SU-DHL-6 (cell line): ENCODE measurements at regions not wholly inside any gene's neighbourhood (a gene's known extent, or its start where the extent isn't known, plus 50 kb on each side); places are given as distances from the start of the nearest gene placed in this dataset.

Experiments
- H2AFZ ChIP-seq: fragments of 200-600 bp; sonication (generic); 2 replicates; pipeline ENCODE4 v1.6.1; 2014; ENCODE audit warnings: low read depth, mild to moderate bottlenecking, moderate library complexity, mixed read lengths, antibody characterized with exemption, low read length; ENCODE audit not compliant: severe bottlenecking
- H3F3A ChIP-seq: fragments of 200-600 bp; shearing (Covaris generic); 2 replicates; pipeline ENCODE4 v1.6.0; 2016; ENCODE audit warnings: antibody characterized with exemption, mild to moderate bottlenecking; ENCODE audit not compliant: insufficient read depth
- H3K27ac ChIP-seq: fragments of 200-600 bp; sonication (generic); 2 replicates; pipeline ENCODE4 v1.5.1; 2016; ENCODE audit warnings: low read depth, mild to moderate bottlenecking, low read length, moderate library complexity, mixed read lengths
- H3K27me3 ChIP-seq: fragments of 200-600 bp; sonication (generic), shearing (Covaris generic); 2 replicates; pipeline ENCODE4 v1.6.0; 2014; ENCODE audit warnings: mild to moderate bottlenecking, low read length
- H3K36me3 ChIP-seq: fragments of 200-600 bp; sonication (generic); 2 replicates; pipeline ENCODE4 v1.6.1; 2014; ENCODE audit warnings: mild to moderate bottlenecking, low read length, mixed read lengths
- H3K4me2 ChIP-seq: fragments of 300-600, 200-600 bp; shearing (Covaris generic), sonication (generic); 2 replicates; pipeline ENCODE4 v1.6.0; 2014; ENCODE audit warnings: low read length, low read depth, mild to moderate bottlenecking; ENCODE audit not compliant: poor library complexity, severe bottlenecking
- H3K4me3 ChIP-seq: fragments of 200-600 bp; sonication (generic); 2 replicates; pipeline ENCODE4 v1.5.1; 2014; ENCODE audit warnings: antibody characterized with exemption, low read length, mild to moderate bottlenecking, mixed read lengths; ENCODE audit not compliant: insufficient read depth, poor library complexity, severe bottlenecking
- H3K79me2 ChIP-seq: fragments of 200-600 bp; sonication (generic); 2 replicates; pipeline ENCODE4 v1.6.1; 2014; ENCODE audit warnings: mild to moderate bottlenecking, low read length, moderate library complexity; ENCODE audit not compliant: insufficient read depth
- H3K9ac ChIP-seq: fragments of 200-600 bp; sonication (generic); 2 replicates; pipeline ENCODE4 v1.7.0; 2014; ENCODE audit warnings: mild to moderate bottlenecking, low read length
- H3K9me2 ChIP-seq: fragments of 200-600 bp; sonication (generic); replicated peaks from 2 replicates; pipeline ENCODE4 v1.6.1; 2014; ENCODE audit warnings: low read length; ENCODE audit not compliant: insufficient read depth
- H3K9me3 ChIP-seq: fragments of 200-600 bp; sonication (generic); 2 replicates; pipeline ENCODE4 v1.6.1; 2014; ENCODE audit warnings: low read length, mixed read lengths; ENCODE audit not compliant: insufficient read depth
- H4K20me1 ChIP-seq: fragments of 200-600 bp; sonication (generic); 2 replicates; pipeline ENCODE4 v1.6.1; 2014; ENCODE audit warnings: low read depth, mild to moderate bottlenecking, antibody characterized with exemption, low read length, moderate library complexity, mixed read lengths
- CTCF ChIP-seq: fragments of 200-600 bp; sonication (generic); IDR thresholded peaks from one replicate; pipeline ENCODE4 v1.5.1; 2017; ENCODE audit warnings: antibody characterized with exemption, mild to moderate bottlenecking, low read length, moderate library complexity; ENCODE audit not compliant: insufficient read depth, poor library complexity, severe bottlenecking
- EZH2phosphoT487 ChIP-seq: fragments of 200-600 bp; sonication (generic), shearing (Covaris generic); conservative IDR thresholded peaks from 2 replicates; pipeline ENCODE4 v1.6.1; 2018; ENCODE audit warnings: mild to moderate bottlenecking, antibody characterized with exemption, low read length, moderate library complexity, mixed read lengths

DNA sequence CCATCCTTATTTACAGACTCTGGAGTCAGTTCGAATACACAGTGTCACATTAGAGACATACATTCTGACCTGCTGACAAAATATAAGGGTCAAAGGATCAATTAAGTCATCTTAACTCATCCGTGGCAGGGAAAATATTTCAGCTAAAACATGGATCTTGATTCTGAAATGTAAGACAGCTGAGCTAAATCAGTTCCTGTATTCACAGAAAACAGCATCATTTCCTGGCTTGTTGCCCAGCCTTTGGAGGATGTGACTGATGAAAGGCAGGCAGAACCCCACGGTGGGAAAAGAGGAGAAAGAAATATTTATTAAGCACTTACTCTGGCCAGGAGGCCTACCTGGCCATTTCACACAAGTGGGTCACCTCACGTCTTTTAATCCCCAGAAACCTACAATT, 101.9 kb downstream of the GAS2L3 start:
- no peaks in the 10 kb centered on the region for H4K20me1 ChIP-seq
- H3K9me3 ChIP-seq: no peaks in the 10 kb centered on the region
- no peak overlapping the region for H3K9ac ChIP-seq
- no peaks in the 10 kb centered on the region for H3K36me3 ChIP-seq
- TF ChIP-seq EZH2phosphoT487 (no peak), CTCF (no peak)
- no peaks in the 10 kb centered on the region for H3K79me2 ChIP-seq
- no peaks in the 10 kb centered on the region; the same call in 1 of the 2 replicates for H3K27me3 ChIP-seq
- no peak overlapping the region for H3K4me2 ChIP-seq
- H2AFZ ChIP-seq: no peak overlapping the region
- H3F3A ChIP-seq: no peaks in the 10 kb centered on the region
- no peak overlapping the region for H3K27ac ChIP-seq
- no peak overlapping the region for H3K4me3 ChIP-seq
- H3K9me2 ChIP-seq: no peaks in the 10 kb centered on the region

DNA sequence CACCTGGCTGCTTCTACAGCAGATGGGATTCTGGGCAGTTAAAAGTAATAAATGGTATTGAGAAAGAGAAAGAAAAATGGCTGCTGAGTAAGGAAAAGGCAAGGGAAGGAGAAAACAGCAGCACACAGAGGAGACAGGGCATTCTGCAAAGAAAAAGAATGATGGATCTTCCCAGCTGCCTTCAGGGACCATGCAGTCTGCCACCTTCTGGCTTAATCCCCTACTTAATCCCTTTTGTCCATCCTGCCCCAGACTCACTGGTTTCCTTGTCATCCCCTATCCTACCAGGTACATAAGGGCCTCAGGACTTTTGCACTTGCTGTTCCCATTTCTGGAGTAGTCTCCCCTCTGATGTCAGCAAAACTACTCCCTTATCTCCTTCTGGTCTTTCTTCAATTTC, 107.6 kb downstream of the GAS2L3 start:
- Histone ChIP-seq H3K4me2 (no peak overlapping the region), H3K9ac (no peak overlapping the region), H3F3A (no peaks in the 10 kb centered on the region), H3K9me2 (no peaks in the 10 kb centered on the region), H3K9me3 (0 out of 2 replicates have a peak, but pooled peaks cover 4% of the 10 kb centered on the region), H3K79me2 (no peaks in the 10 kb centered on the region), H3K27ac (no peak overlapping the region), H3K27me3 (no peaks in the 10 kb centered on the region), H3K36me3 (no peaks in the 10 kb centered on the region), H3K4me3 (no peak overlapping the region), H2AFZ (no peak overlapping the region), H4K20me1 (no peaks in the 10 kb centered on the region)
- TF ChIP-seq EZH2phosphoT487 (no peak), CTCF (no peak)

- H3K36me3 ChIP-seq: no peaks in the 10 kb centered on the region
- no peak overlapping the region for H3K9ac ChIP-seq
- no peak overlapping the region for H3K4me3 ChIP-seq
- no peaks in the 10 kb centered on the region for H3K27me3 ChIP-seq
- H4K20me1 ChIP-seq: no peaks in the 10 kb centered on the region
- H3F3A ChIP-seq: no peaks in the 10 kb centered on the region
- no peak overlapping the region for H3K4me2 ChIP-seq
- no peaks in the 10 kb centered on the region for H3K9me2 ChIP-seq
- H2AFZ ChIP-seq: no peak overlapping the region
- H3K27ac ChIP-seq: no peak overlapping the region
- H3K9me3 ChIP-seq: 0 out of 2 replicates have a peak, but pooled peaks cover 4% of the 10 kb centered on the region
- H3K79me2 ChIP-seq: no peaks in the 10 kb centered on the region
- no peak for TF ChIP-seq EZH2phosphoT487
These were observed 108.7 kb downstream of the GAS2L3 start for GRCh38 chr12:100682178-100682577.

DNA sequence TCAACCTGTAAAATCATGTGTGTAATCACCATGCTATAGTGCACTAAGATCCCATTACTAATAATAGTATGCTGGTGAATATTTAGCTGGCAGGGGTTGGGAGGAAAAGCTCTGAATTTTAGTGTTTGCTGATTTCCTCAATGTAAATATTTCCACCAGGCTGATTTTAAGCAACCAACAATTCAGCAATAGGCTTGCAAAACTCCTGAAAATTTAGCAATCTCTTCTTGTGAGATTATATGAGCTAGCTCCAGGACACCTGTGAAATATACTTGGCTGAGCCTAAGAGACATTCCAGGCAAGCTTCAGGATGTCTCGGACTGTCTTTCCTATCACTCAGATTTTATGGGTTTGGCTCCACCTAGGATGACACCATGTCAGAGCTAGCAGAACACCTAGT, 106.9 kb upstream of the ANO4 start:
- Histone ChIP-seq H2AFZ (no peak overlapping the region), H4K20me1 (no peaks in the 10 kb centered on the region), H3K27me3 (no peaks in the 10 kb centered on the region), H3K27ac (no peak overlapping the region), H3K4me3 (no peak overlapping the region), H3K9me3 (0 out of 2 replicates have a peak, but pooled peaks cover 4% of the 10 kb centered on the region), H3F3A (no peaks in the 10 kb centered on the region), H3K4me2 (no peak overlapping the region), H3K79me2 (no peaks in the 10 kb centered on the region), H3K9me2 (no peaks in the 10 kb centered on the region), H3K36me3 (no peaks in the 10 kb centered on the region), H3K9ac (no peak overlapping the region)
- TF ChIP-seq CTCF (no peak), EZH2phosphoT487 (no peak)
